HUES48 (cell line): ENCODE measurements at regions not wholly inside any gene's neighbourhood (a gene's known extent, or its start where the extent isn't known, plus 50 kb on each side); places are given as distances from the start of the nearest gene placed in this dataset.
"Not testable (repeated sequence)": the region's sequence is repeated elsewhere in the genome, so short reads cannot be mapped to it uniquely, and the experiment has no call there.

Experiments
- H3K27ac ChIP-seq: one replicate; pipeline ENCODE4 v1.7.0; 2013; ENCODE audit warnings: low read depth, low read length, inconsistent platforms
- H3K27me3 ChIP-seq: 2 replicates; pipeline ENCODE4 v1.6.1; 2013; ENCODE audit warnings: mild to moderate bottlenecking, low read length; ENCODE audit not compliant: control insufficient read depth, insufficient read depth
- H3K36me3 ChIP-seq: 2 replicates; pipeline ENCODE4 v1.6.1; 2013; ENCODE audit warnings: low read length; ENCODE audit not compliant: control insufficient read depth, insufficient read depth
- H3K4me1 ChIP-seq: 2 replicates; pipeline ENCODE4 v1.6.1; 2013; ENCODE audit warnings: mild to moderate bottlenecking, low read length; ENCODE audit not compliant: control insufficient read depth, insufficient read depth
- H3K4me3 ChIP-seq: 2 replicates; pipeline ENCODE4 v1.5.1; 2013; ENCODE audit warnings: mild to moderate bottlenecking, low read depth, low read length
- H3K9ac ChIP-seq: 2 replicates; pipeline ENCODE4 v1.6.1; 2013; ENCODE audit warnings: mild to moderate bottlenecking, low read depth, low read length, moderate library complexity
- H3K9me3 ChIP-seq: 2 replicates; pipeline ENCODE4 v1.6.1; 2013; ENCODE audit warnings: low read length; ENCODE audit not compliant: control insufficient read depth, insufficient read depth

- H3K9ac ChIP-seq, result no peak overlapping the region
- no peak overlapping the region for H3K4me3 ChIP-seq
- no peaks in the 10 kb centered on the region for H3K36me3 ChIP-seq
- no peak overlapping the region for H3K27ac ChIP-seq
- no peaks in the 10 kb centered on the region for H3K4me1 ChIP-seq
- no peaks in the 10 kb centered on the region for H3K27me3 ChIP-seq
- no peaks in the 10 kb centered on the region for H3K9me3 ChIP-seq
Measured at GRCh38 chr13:22776394-22777186, 404.2 kb upstream of the SGCG start.

- H3K36me3 ChIP-seq, result no peaks in the 10 kb centered on the region
- H3K9ac ChIP-seq, result no peak overlapping the region
- no peak overlapping the region for H3K4me3 ChIP-seq
- H3K4me1 ChIP-seq, result no peaks in the 10 kb centered on the region
- H3K27me3 ChIP-seq, result no peaks in the 10 kb centered on the region
- H3K27ac ChIP-seq, result no peak overlapping the region
- H3K9me3 ChIP-seq, result no peaks in the 10 kb centered on the region
Measured at GRCh38 chr13:22777207-22777606, 403.6 kb upstream of the SGCG start.

GRCh38 chr13:22789027-22789593 lies 391.7 kb upstream of the SGCG start:
- Histone ChIP-seq H3K4me3 (no peak overlapping the region), H3K9ac (no peak overlapping the region), H3K4me1 (no peaks in the 10 kb centered on the region; the same call in 1 of the 2 replicates)

GRCh38 chr13:22789916-22790315 lies 390.9 kb upstream of the SGCG start:
- no peaks in the 10 kb centered on the region; the same call in 1 of the 2 replicates for H3K4me1 ChIP-seq
- H3K4me3 ChIP-seq, result no peak overlapping the region
- H3K36me3 ChIP-seq, result no peaks in the 10 kb centered on the region
- H3K27me3 ChIP-seq, result no peaks in the 10 kb centered on the region
- no peaks in the 10 kb centered on the region for H3K9me3 ChIP-seq
- H3K9ac ChIP-seq, result no peak overlapping the region
- H3K27ac ChIP-seq, result no peak overlapping the region

More at GRCh38 chr13:22789027-22789593, 391.7 kb upstream of the SGCG start:
- no peak overlapping the region for H3K27ac ChIP-seq
- no peaks in the 10 kb centered on the region for H3K9me3 ChIP-seq
- H3K27me3 ChIP-seq, result no peaks in the 10 kb centered on the region
- H3K36me3 ChIP-seq, result no peaks in the 10 kb centered on the region

- Histone ChIP-seq H3K9ac (no peak overlapping the region), H3K9me3 (no peaks in the 10 kb centered on the region), H3K27ac (no peak overlapping the region), H3K4me1 (no peaks in the 10 kb centered on the region; the same call in 1 of the 2 replicates), H3K27me3 (no peaks in the 10 kb centered on the region), H3K36me3 (no peaks in the 10 kb centered on the region), H3K4me3 (no peak overlapping the region)
Measured at GRCh38 chr13:22793598-22794134, 387.1 kb upstream of the SGCG start.

- Histone ChIP-seq H3K9ac (no peak overlapping the region), H3K9me3 (no peaks in the 10 kb centered on the region), H3K27ac (no peak overlapping the region), H3K36me3 (no peaks in the 10 kb centered on the region), H3K4me1 (peaks cover 5% of the 10 kb centered on the region), H3K27me3 (no peaks in the 10 kb centered on the region), H3K4me3 (no peak overlapping the region)
Measured at GRCh38 chr13:22800526-22801401, 380.0 kb upstream of the SGCG start.

GRCh38 chr13:22801402-22802003 lies 379.3 kb upstream of the SGCG start:
- Histone ChIP-seq H3K9ac (no peak overlapping the region), H3K27ac (no peak overlapping the region), H3K27me3 (no peaks in the 10 kb centered on the region), H3K9me3 (no peaks in the 10 kb centered on the region), H3K4me1 (peaks cover 5% of the 10 kb centered on the region), H3K36me3 (no peaks in the 10 kb centered on the region), H3K4me3 (no peak overlapping the region)

- Histone ChIP-seq H3K27ac (no peak overlapping the region), H3K4me1 (peaks cover 22% of the 10 kb centered on the region), H3K36me3 (no peaks in the 10 kb centered on the region), H3K27me3 (no peaks in the 10 kb centered on the region), H3K9ac (no peak overlapping the region), H3K4me3 (no peak overlapping the region), H3K9me3 (no peaks in the 10 kb centered on the region)
Measured at GRCh38 chr13:22812793-22813192, 368.0 kb upstream of the SGCG start.

GRCh38 chr13:22813531-22814377 lies 367.0 kb upstream of the SGCG start:
- not testable (repeated sequence) for H3K4me3 ChIP-seq, H3K36me3 ChIP-seq, H3K27me3 ChIP-seq, H3K9me3 ChIP-seq
- Histone ChIP-seq H3K9ac (peak overlapping the region; percentile 8; the same call in 1 of the 2 replicates), H3K4me1 (peaks cover 22% of the 10 kb centered on the region), H3K27ac (peak overlapping the region; percentile 76)

- H3K27me3 ChIP-seq, H3K9ac ChIP-seq: not testable (repeated sequence)
Measured at GRCh38 chr13:22814433-22814832, 366.3 kb upstream of the SGCG start.

More at GRCh38 chr13:22814433-22814832, 366.3 kb upstream of the SGCG start:
- H3K36me3 ChIP-seq, H3K9me3 ChIP-seq, H3K4me3 ChIP-seq: not testable (repeated sequence)
- Histone ChIP-seq H3K4me1 (peaks cover 22% of the 10 kb centered on the region), H3K27ac (peak overlapping the region; percentile 46)
